B cell (primary cell): ENCODE measurements at regions not wholly inside any gene's neighbourhood (a gene's known extent, or its start where the extent isn't known, plus 50 kb on each side); places are given as distances from the start of the nearest gene placed in this dataset.

Source experiments
- CTCF ChIP-seq: fragments of 200-600 bp; IDR thresholded peaks from one replicate; pipeline ENCODE4 v1.8.0; 2022; ENCODE audit warnings: antibody characterized with exemption, mild to moderate bottlenecking
- EZH2 ChIP-seq: IDR thresholded peaks from 2 replicates; pipeline ENCODE4 v1.6.1; 2012; ENCODE audit warnings: borderline replicate concordance, low read depth, mild to moderate bottlenecking, moderate library complexity, low read length; ENCODE audit not compliant: insufficient read depth, poor library complexity, severe bottlenecking

GRCh38 chr19:29018542-29018941 lies 194.4 kb downstream of the UQCRFS1 start:
- TF ChIP-seq CTCF (no peak), EZH2 (no peak)
